VCaP (cell line): ENCODE measurements at regions not wholly inside any gene's neighbourhood (a gene's known extent, or its start where the extent isn't known, plus 50 kb on each side); places are given as distances from the start of the nearest gene placed in this dataset.

ENCODE experiments used
- H3K27ac ChIP-seq: fragments of 450-650 bp; 2 replicates; pipeline ENCODE4 v1.5.1; 2017
- TF ChIP-seq, protein P1 (sequence below): fragments of 450-650 bp; conservative IDR thresholded peaks from 2 replicates; pipeline ENCODE4 v1.5.1; 2017; ENCODE audit warnings: mild to moderate bottlenecking, moderate library complexity

DNA sequence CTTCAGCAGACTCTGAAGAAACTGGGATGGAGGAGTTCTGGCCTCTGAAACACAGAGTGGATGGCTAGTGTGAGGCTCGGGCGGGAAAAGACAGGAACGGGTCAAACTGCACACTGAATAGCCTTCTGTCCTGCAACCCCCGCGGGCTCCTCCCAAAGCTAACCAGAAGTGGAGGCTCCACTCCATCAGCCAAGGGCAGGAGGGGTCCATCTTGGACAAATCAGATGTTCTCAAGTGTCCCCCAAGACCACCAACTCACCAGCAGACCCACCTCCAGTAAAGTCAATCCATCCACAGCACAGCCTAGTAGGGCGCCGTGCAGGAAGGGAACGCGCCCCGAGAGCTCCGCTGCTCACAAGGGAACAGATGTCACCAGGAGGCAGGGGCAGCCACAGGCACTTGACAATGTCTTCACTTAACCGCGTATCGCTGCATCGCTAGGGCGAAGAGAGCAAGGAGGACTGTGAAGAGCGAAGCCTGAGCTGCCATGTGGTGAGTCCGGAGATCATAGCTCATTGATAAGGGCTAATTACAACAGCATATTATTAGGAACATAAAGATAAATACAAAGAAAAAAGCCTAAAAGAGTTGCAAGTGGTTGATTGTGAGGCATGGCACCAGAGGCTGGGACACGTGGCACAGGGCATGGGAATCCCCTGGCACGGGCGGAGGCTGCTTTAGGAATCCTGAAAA is 494.6 kb upstream of the MYT1L start:
- TF ChIP-seq, protein P1, sequence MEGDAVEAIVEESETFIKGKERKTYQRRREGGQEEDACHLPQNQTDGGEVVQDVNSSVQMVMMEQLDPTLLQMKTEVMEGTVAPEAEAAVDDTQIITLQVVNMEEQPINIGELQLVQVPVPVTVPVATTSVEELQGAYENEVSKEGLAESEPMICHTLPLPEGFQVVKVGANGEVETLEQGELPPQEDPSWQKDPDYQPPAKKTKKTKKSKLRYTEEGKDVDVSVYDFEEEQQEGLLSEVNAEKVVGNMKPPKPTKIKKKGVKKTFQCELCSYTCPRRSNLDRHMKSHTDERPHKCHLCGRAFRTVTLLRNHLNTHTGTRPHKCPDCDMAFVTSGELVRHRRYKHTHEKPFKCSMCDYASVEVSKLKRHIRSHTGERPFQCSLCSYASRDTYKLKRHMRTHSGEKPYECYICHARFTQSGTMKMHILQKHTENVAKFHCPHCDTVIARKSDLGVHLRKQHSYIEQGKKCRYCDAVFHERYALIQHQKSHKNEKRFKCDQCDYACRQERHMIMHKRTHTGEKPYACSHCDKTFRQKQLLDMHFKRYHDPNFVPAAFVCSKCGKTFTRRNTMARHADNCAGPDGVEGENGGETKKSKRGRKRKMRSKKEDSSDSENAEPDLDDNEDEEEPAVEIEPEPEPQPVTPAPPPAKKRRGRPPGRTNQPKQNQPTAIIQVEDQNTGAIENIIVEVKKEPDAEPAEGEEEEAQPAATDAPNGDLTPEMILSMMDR: no peak
- H3K27ac ChIP-seq: no peak overlapping the region

DNA sequence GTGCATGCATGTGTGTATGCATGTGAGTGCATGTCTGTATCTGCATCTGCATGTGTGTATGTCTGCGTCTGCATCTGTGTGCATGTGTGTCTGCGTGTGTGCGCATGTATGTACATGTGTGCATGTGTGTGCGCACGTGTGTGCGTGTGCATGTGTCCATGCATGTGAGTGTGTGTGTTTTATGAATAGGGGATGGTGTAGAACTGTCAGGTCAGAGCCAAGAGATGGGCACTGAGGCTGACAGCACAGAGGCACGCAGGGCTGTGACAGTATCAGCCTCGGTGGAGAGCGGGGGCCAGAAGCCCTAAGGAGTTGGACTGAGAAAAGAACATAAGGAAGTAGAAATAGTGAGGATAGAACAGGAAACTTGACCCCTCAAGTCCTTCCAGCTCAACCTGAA is 494.0 kb upstream of the MYT1L start:
- H3K27ac ChIP-seq: no peak overlapping the region
- TF ChIP-seq, protein P1: no peak

DNA sequence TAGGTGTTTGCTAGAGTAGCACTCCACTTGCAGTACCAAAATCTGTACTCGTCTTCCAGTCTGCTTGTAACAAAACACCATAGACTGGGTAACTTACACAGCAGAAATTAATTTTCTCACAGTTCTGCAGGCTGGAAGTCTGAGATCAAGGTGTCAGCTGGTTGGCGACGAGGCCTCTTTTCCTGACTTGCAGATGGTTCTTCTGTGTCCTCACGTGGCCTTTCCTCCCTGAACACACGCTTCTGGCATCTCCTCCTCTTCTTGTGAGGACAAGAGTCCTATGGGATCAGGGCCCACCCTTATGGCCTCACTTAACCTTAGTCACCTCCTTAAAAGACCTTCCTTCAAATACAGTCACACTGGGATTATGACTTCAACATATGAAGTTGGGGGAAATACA is 493.5 kb upstream of the MYT1L start:
- TF ChIP-seq, protein P1: no peak
- no peak overlapping the region for H3K27ac ChIP-seq

DNA sequence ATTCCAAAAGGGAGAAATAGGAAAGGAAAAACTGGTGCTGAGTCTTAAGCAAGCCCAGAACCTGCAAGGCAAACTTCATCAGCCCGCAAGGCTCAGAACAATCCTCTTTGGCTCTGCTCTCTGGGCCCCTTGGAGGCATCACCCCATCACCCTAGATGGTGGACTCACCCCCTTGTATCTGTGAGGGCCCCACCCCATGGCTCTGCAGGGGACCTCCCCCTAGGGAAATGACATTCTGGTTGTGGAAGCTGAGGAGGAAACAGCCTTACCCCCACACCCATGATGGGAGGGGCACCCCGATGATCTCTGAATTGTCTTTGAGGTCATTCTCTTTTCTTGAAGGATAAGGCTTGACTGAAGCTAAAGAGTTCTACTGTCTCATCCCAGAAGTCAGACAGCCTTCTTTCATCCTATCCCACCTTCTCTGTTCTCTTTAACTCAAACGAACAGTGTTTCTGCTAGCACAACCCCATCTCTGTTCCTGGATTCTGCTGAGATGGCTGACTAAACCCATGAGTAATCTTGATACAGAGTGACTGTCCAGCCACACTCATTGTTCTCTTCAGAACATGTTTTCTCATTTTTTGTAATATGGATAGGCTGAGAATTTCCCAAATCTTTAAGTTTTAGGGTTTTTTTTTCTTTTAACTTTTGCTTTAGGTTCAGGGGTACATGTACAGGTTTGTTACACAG is 492.1 kb upstream of the MYT1L start:
- no peak overlapping the region for H3K27ac ChIP-seq
- TF ChIP-seq, protein P1: no peak

DNA sequence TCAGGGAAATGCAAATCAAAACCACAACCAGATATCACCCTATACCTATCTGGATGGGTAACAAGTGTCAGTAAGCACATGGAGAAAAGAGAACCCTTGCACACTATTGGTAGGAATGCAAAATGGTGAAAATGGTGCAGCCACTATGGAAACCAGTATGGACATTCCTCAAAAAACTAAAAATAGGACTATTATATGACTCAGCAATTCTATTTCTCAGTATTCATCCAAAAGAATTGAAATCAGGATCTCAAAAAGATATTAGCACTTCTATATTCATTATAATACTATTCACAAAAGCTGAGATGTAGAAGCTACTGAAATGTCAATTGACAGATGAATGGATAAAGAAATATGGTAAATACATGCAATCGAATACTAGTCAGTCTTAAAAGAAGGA is 491.1 kb upstream of the MYT1L start:
- TF ChIP-seq, protein P1: no peak
- H3K27ac ChIP-seq: no peak overlapping the region

DNA sequence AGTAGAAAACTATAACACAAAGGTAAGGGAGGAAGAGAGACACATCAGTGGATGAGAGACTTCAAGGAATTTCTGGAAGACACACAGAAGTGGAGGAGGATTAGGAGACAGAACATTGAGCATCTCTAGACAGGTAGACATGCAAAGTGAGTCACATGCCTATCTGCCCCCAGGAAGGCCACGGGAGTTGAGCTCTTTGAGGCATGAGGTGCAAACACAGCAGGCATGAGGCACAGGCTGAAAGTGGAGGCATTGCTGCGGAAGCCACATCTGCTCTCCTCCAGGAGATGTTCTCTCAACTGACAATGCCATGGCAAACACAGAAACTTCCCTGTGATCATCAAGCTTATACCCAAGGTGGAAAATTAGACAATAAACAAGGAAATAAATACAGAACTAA is 481.6 kb upstream of the MYT1L start:
- H3K27ac ChIP-seq: no peak overlapping the region
- TF ChIP-seq, protein P1: no peak

DNA sequence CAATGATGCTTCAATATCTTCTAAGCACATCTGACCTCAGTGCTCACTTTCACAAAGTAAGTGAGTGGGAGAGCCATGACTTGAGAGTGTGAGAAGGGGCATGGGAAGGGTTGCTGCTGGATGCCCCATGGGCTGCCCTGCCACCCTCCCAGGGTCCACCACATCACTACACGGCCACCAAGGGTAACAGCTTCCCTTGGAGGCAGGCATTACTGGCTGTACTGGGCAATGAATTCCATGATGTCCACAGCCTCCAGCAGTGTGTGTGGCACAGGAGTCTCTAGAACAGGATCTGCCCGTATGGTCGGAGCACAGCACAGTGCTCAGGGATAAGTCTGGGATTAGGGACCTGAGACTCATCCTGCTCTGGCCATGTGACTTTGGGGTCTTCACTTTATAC is 481.0 kb upstream of the MYT1L start:
- TF ChIP-seq, protein P1: no peak
- H3K27ac ChIP-seq: no peak overlapping the region
